ENCODE measurements at regions not wholly inside any gene's neighbourhood (a gene's known extent, or its start where the extent isn't known, plus 50 kb on each side); places are given as distances from the start of the nearest gene placed in this dataset.

- H3K36me3 Mint-ChIP-seq = no peaks in the 10 kb centered on the region
- no peaks in the 10 kb centered on the region for H3K27me3 Mint-ChIP-seq
- no peaks in the 10 kb centered on the region for H3K4me1 Mint-ChIP-seq
- no peak for DNase-seq (ENCODE audit: low spot score in 2 of 2)
- ATAC-seq (ENCODE audit: low read depth) = no peak
- H3K4me3 Mint-ChIP-seq = no peak overlapping the region
- no peaks in the 10 kb centered on the region for H3K9me3 Mint-ChIP-seq
- no peak overlapping the region for H3K27ac Mint-ChIP-seq
Measured at GRCh38 chr6:121811106-121811505, 375.7 kb downstream of the GJA1 start.

GRCh38 chr6:121816361-121816760 is 380.9 kb downstream of the GJA1 start:
- no peak overlapping the region for H3K27ac Mint-ChIP-seq
- H3K27me3 Mint-ChIP-seq = no peaks in the 10 kb centered on the region
- ATAC-seq (ENCODE audit: low read depth) (no peak), DNase-seq (ENCODE audit: low spot score in 2 of 2) (no peak)
- no peaks in the 10 kb centered on the region for H3K4me1 Mint-ChIP-seq
- peaks cover 5% of the 10 kb centered on the region for H3K9me3 Mint-ChIP-seq
- no peaks in the 10 kb centered on the region for H3K36me3 Mint-ChIP-seq
- H3K4me3 Mint-ChIP-seq = no peak overlapping the region

- no peaks in the 10 kb centered on the region for H3K36me3 Mint-ChIP-seq
- H3K9me3 Mint-ChIP-seq = peaks cover 10% of the 10 kb centered on the region
- no peak overlapping the region for H3K4me3 Mint-ChIP-seq
- H3K4me1 Mint-ChIP-seq = no peaks in the 10 kb centered on the region
- H3K27ac Mint-ChIP-seq = no peak overlapping the region
- ATAC-seq (ENCODE audit: low read depth) = no peak
- no peak for DNase-seq (ENCODE audit: low spot score in 2 of 2)
- no peaks in the 10 kb centered on the region for H3K27me3 Mint-ChIP-seq
Measured at GRCh38 chr6:121816906-121817540, 381.6 kb downstream of the GJA1 start.

GRCh38 chr6:121823437-121823851 is 388.0 kb downstream of the GJA1 start:
- no peaks in the 10 kb centered on the region for H3K27me3 Mint-ChIP-seq
- no peak overlapping the region for H3K27ac Mint-ChIP-seq
- H3K9me3 Mint-ChIP-seq = peaks cover 10% of the 10 kb centered on the region
- H3K4me3 Mint-ChIP-seq = no peak overlapping the region
- H3K4me1 Mint-ChIP-seq = no peaks in the 10 kb centered on the region
- DNase-seq (ENCODE audit: low spot score in 2 of 2) (no peak), ATAC-seq (ENCODE audit: low read depth) (no peak)
- H3K36me3 Mint-ChIP-seq = no peaks in the 10 kb centered on the region

GRCh38 chr6:121826156-121826810 is 390.8 kb downstream of the GJA1 start:
- Mint-ChIP-seq H3K27me3 (no peaks in the 10 kb centered on the region), H3K36me3 (no peaks in the 10 kb centered on the region), H3K4me3 (no peak overlapping the region), H3K27ac (no peak overlapping the region), H3K9me3 (peaks cover 5% of the 10 kb centered on the region), H3K4me1 (no peaks in the 10 kb centered on the region)
- DNase-seq (ENCODE audit: low spot score in 2 of 2) (no peak), ATAC-seq (ENCODE audit: low read depth) (no peak)

- H3K9me3 Mint-ChIP-seq = no peaks in the 10 kb centered on the region
- no peak overlapping the region for H3K27ac Mint-ChIP-seq
- H3K36me3 Mint-ChIP-seq = no peaks in the 10 kb centered on the region
- ATAC-seq (ENCODE audit: low read depth) = no peak
- H3K27me3 Mint-ChIP-seq = no peaks in the 10 kb centered on the region
- no peak overlapping the region for H3K4me3 Mint-ChIP-seq
- no peak for DNase-seq (ENCODE audit: low spot score in 2 of 2)
- H3K4me1 Mint-ChIP-seq = no peaks in the 10 kb centered on the region
Measured at GRCh38 chr6:121828146-121828886, 392.9 kb downstream of the GJA1 start.

GRCh38 chr6:121830736-121831135 is 395.3 kb downstream of the GJA1 start:
- peaks cover 4% of the 10 kb centered on the region for H3K27me3 Mint-ChIP-seq
- H3K9me3 Mint-ChIP-seq = peaks cover 4% of the 10 kb centered on the region
- H3K27ac Mint-ChIP-seq = no peak overlapping the region
- no peak overlapping the region for H3K4me3 Mint-ChIP-seq
- no peaks in the 10 kb centered on the region for H3K36me3 Mint-ChIP-seq
- H3K4me1 Mint-ChIP-seq = no peaks in the 10 kb centered on the region
- DNase-seq (ENCODE audit: low spot score in 2 of 2) (no peak), ATAC-seq (ENCODE audit: low read depth) (no peak)

GRCh38 chr6:121835662-121836061 is 400.2 kb downstream of the GJA1 start:
- Mint-ChIP-seq H3K4me3 (no peak overlapping the region), H3K27me3 (peaks cover 4% of the 10 kb centered on the region), H3K36me3 (no peaks in the 10 kb centered on the region), H3K9me3 (peaks cover 7% of the 10 kb centered on the region), H3K4me1 (no peaks in the 10 kb centered on the region), H3K27ac (no peak overlapping the region)
- no peak for DNase-seq (ENCODE audit: low spot score in 2 of 2)
- ATAC-seq (ENCODE audit: low read depth) = no peak

GRCh38 chr6:121837545-121838229 is 402.2 kb downstream of the GJA1 start:
- H3K27ac Mint-ChIP-seq = no peak overlapping the region
- peaks cover 7% of the 10 kb centered on the region for H3K9me3 Mint-ChIP-seq
- peaks cover 4% of the 10 kb centered on the region for H3K27me3 Mint-ChIP-seq
- ATAC-seq (ENCODE audit: low read depth) = no peak
- no peaks in the 10 kb centered on the region for H3K36me3 Mint-ChIP-seq
- DNase-seq (ENCODE audit: low spot score in 2 of 2) = no peak
- H3K4me3 Mint-ChIP-seq = no peak overlapping the region
- no peaks in the 10 kb centered on the region for H3K4me1 Mint-ChIP-seq

GRCh38 chr6:121838842-121839241 is 403.4 kb downstream of the GJA1 start:
- no peaks in the 10 kb centered on the region for H3K4me1 Mint-ChIP-seq
- ATAC-seq (ENCODE audit: low read depth) = no peak

GRCh38 chr6:121839896-121840295 is 404.4 kb downstream of the GJA1 start:
- Mint-ChIP-seq H3K9me3 (peaks cover 8% of the 10 kb centered on the region), H3K4me3 (no peak overlapping the region), H3K27ac (no peak overlapping the region), H3K36me3 (no peaks in the 10 kb centered on the region), H3K27me3 (peaks cover 2% of the 10 kb centered on the region), H3K4me1 (no peaks in the 10 kb centered on the region)
- ATAC-seq (ENCODE audit: low read depth) (no peak), DNase-seq (ENCODE audit: low spot score in 2 of 2) (no peak)

More at GRCh38 chr6:121838842-121839241, 403.4 kb downstream of the GJA1 start:
- DNase-seq (ENCODE audit: low spot score in 2 of 2) = no peak
- Mint-ChIP-seq H3K36me3 (no peaks in the 10 kb centered on the region), H3K4me3 (no peak overlapping the region), H3K9me3 (peaks cover 7% of the 10 kb centered on the region), H3K27me3 (peaks cover 4% of the 10 kb centered on the region), H3K27ac (no peak overlapping the region)

- no peak for DNase-seq (ENCODE audit: low spot score in 2 of 2)
- H3K4me3 Mint-ChIP-seq = no peak overlapping the region
- no peaks in the 10 kb centered on the region for H3K4me1 Mint-ChIP-seq
- peaks cover 3% of the 10 kb centered on the region for H3K9me3 Mint-ChIP-seq
- no peak for ATAC-seq (ENCODE audit: low read depth)
- H3K27ac Mint-ChIP-seq = no peak overlapping the region
- H3K27me3 Mint-ChIP-seq = no peaks in the 10 kb centered on the region
- no peaks in the 10 kb centered on the region for H3K36me3 Mint-ChIP-seq
Measured at GRCh38 chr6:121844898-121845297, 409.5 kb downstream of the GJA1 start.

- no peaks in the 10 kb centered on the region for H3K27me3 Mint-ChIP-seq
- H3K27ac Mint-ChIP-seq = no peak overlapping the region
- DNase-seq (ENCODE audit: low spot score in 2 of 2) (no peak), ATAC-seq (ENCODE audit: low read depth) (no peak)
- no peaks in the 10 kb centered on the region for H3K4me1 Mint-ChIP-seq
- no peak overlapping the region for H3K4me3 Mint-ChIP-seq
- H3K9me3 Mint-ChIP-seq = peaks cover 3% of the 10 kb centered on the region
- no peaks in the 10 kb centered on the region for H3K36me3 Mint-ChIP-seq
Measured at GRCh38 chr6:121847806-121848522, 412.5 kb downstream of the GJA1 start.
